Testis (tissue), 2 donors: ENCODE measurements at regions not wholly inside any gene's neighbourhood (a gene's known extent, or its start where the extent isn't known, plus 50 kb on each side); places are given as distances from the start of the nearest gene placed in this dataset.

Source experiments
- CTCF ChIP-seq, 3 experiments: fragments of 450-650 bp in 2 of 3; fragments of 200-600 bp in 1 of 3; sonication (generic) in 1 of 3; IDR thresholded peaks; one replicate each; pipeline ENCODE4 v1.5.1; 2016 to 2019; ENCODE audit warnings: antibody characterized with exemption in 3 of 3, mild to moderate bottlenecking in 2 of 3, moderate library complexity in 1 of 3
- POLR2A ChIP-seq: fragments of 450-650 bp; IDR thresholded peaks from one replicate; pipeline ENCODE4 v1.6.1; 2017; ENCODE audit warnings: antibody characterized with exemption, mild to moderate bottlenecking, moderate library complexity

GRCh38 chr14:51453869-51454268 lies 197.8 kb upstream of the FRMD6 start:
- TF ChIP-seq CTCF (IDR thresholded peaks at IDR 0.05) (no peak), POLR2A (no peak)
